ENCODE measurements at regions not wholly inside any gene's neighbourhood (a gene's known extent, or its start where the extent isn't known, plus 50 kb on each side); places are given as distances from the start of the nearest gene placed in this dataset.

- no peak overlapping the region for H3K4me3 ChIP-seq (ENCODE audit: low read length in 2 of 2)
- no peaks in the 10 kb centered on the region for H3K9me3 ChIP-seq (ENCODE audit: control insufficient read depth in 1 of 2, low read length in 2 of 2)
- no peaks in the 10 kb centered on the region for H3K27me3 ChIP-seq (ENCODE audit: insufficient read depth, low read length)
- no peak for DNase-seq
- H3K27ac Mint-ChIP-seq, result no peak overlapping the region
- H3K36me3 Mint-ChIP-seq, result no peaks in the 10 kb centered on the region
- H3K27ac ChIP-seq (ENCODE audit: low read depth, low read length), result no peak overlapping the region
- intact Hi-C loops (cut with micrococcal nuclease), result no loop called here
- no peaks in the 10 kb centered on the region for H3K4me1 Mint-ChIP-seq
- POLR2A ChIA-PET (ENCODE audit: partially characterized antibody), result no interaction called here
- H3K27me3 Mint-ChIP-seq, result peaks cover 2 to 4% of the 10 kb centered on the region in 2 donors
- CTCF ChIA-PET (ENCODE audit: partially characterized antibody), result interaction anchor here (0.7 kb wide), 1 partner anchor 31 kb away, joined by 3 read pairs; no protein-coding TSS in a partner anchor
- no peak overlapping the region for H3K4me3 Mint-ChIP-seq
- no peaks in the 10 kb centered on the region for H3K4me1 ChIP-seq (ENCODE audit: insufficient read depth, low read length)
- no peaks in the 10 kb centered on the region for H3K36me3 ChIP-seq (ENCODE audit: insufficient read depth, low read length)
- peaks cover 0 to 4% (median 2%) of the 10 kb centered on the region in 8 donors for H3K9me3 Mint-ChIP-seq
Measured at GRCh38 chr20:19012676-19013075, 199.1 kb downstream of the SCP2D1 start.

DNA sequence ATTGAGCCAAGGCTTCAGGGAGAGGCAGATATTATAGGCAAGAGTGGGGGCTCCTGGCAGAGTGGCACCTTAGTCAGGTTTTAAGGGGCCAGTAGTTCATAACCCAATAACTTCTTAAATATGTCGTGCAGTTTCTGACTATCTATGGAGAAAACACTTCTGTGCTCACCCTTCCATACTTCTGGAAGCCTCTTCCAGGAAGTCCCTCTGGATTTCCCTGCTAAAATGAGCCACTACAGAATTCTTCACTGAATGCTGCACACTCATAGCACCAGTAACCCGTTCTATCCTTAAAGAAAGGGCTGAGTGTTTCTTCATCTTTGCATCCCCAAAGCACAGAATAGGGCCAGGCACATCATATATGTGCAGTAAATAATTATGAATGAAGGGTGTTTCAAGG lies 198.5 kb upstream of the SLC24A3 start:
- no peak overlapping the region for H3K4me3 ChIP-seq (ENCODE audit: low read length in 2 of 2)
- no peaks in the 10 kb centered on the region for H3K4me1 ChIP-seq (ENCODE audit: insufficient read depth, low read length)
- H3K36me3 ChIP-seq (ENCODE audit: insufficient read depth, low read length), result no peaks in the 10 kb centered on the region
- POLR2A ChIA-PET (ENCODE audit: partially characterized antibody), result no interaction called here
- CTCF ChIA-PET (ENCODE audit: partially characterized antibody), result no interaction called here
- DNase-seq, result no peak
- H3K27me3 Mint-ChIP-seq, result peaks cover 0 to 1% of the 10 kb centered on the region in 2 donors
- H3K4me3 Mint-ChIP-seq, result no peak overlapping the region
- no peaks in the 10 kb centered on the region for H3K9me3 ChIP-seq (ENCODE audit: control insufficient read depth in 1 of 2, low read length in 2 of 2)
- no peaks in the 10 kb centered on the region for H3K27me3 ChIP-seq (ENCODE audit: insufficient read depth, low read length)
- no peaks in the 10 kb centered on the region for H3K4me1 Mint-ChIP-seq
- no peaks in the 10 kb centered on the region for H3K36me3 Mint-ChIP-seq
- intact Hi-C loops (cut with micrococcal nuclease), result no loop called here
- no peak overlapping the region for H3K27ac Mint-ChIP-seq
- H3K27ac ChIP-seq (ENCODE audit: low read depth, low read length), result no peak overlapping the region
- H3K9me3 Mint-ChIP-seq, result peaks cover 0 to 6% (median 2%) of the 10 kb centered on the region in 8 donors

DNA sequence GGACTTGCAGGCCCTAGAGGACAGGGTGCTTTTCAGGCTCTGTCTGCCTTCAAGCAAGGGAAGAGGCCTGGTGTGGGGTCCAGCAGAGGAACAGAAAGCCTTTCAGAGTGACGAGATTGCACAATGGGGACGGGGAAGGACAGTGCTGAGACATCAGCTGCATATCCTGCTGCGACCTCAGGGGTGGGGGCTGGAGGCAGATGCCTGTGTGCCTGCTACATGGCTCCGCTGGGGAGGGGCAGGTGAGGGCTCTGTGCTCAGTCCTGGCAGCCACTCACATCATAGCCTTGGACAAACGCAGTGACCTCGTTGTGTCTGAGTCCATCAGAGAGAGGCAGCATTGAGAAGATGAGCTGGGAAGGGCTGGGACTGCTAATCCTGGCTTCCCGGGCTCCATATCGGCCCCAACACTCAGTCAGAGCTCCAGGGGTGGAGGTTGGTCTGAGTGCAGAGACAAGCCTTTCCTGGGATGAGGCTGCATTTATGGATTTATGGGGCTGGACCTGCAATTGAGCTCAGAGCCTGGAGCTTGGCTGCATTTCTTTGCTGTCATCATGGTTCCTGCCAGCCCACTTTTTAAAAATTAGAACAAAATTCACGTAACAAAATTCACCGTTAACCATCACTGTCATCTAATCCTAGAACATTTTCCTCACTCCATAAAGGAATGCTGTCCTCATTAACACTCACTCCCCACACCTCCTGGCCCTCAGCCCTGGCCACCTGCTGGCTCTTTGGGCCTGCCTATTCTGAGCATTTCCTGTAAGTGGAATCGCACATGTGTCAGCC lies 196.9 kb upstream of the SLC24A3 start:
- Mint-ChIP-seq H3K27me3 (peaks cover 0 to 1% of the 10 kb centered on the region in 2 donors), H3K36me3 (no peaks in the 10 kb centered on the region), H3K9me3 (peaks cover 0 to 6% (median 2%) of the 10 kb centered on the region in 8 donors), H3K4me1 (no peaks in the 10 kb centered on the region), H3K4me3 (no peak overlapping the region), H3K27ac (no peak overlapping the region)
- no peak for DNase-seq
- no peak overlapping the region for H3K4me3 ChIP-seq (ENCODE audit: low read length in 2 of 2)
- H3K27ac ChIP-seq (ENCODE audit: low read depth, low read length), result no peak overlapping the region
- H3K9me3 ChIP-seq (ENCODE audit: control insufficient read depth in 1 of 2, low read length in 2 of 2), result no peaks in the 10 kb centered on the region
- H3K36me3 ChIP-seq (ENCODE audit: insufficient read depth, low read length), result no peaks in the 10 kb centered on the region
- H3K27me3 ChIP-seq (ENCODE audit: insufficient read depth, low read length), result no peaks in the 10 kb centered on the region
- ChIA-PET CTCF (ENCODE audit: partially characterized antibody) (no interaction called here), POLR2A (ENCODE audit: partially characterized antibody) (no interaction called here)
- H3K4me1 ChIP-seq (ENCODE audit: insufficient read depth, low read length), result no peaks in the 10 kb centered on the region
- intact Hi-C loops (cut with micrococcal nuclease), result no loop called here

- Histone ChIP-seq H3K36me3 (ENCODE audit: insufficient read depth, low read length) (no peaks in the 10 kb centered on the region), H3K27ac (ENCODE audit: low read depth, low read length) (no peak overlapping the region), H3K27me3 (ENCODE audit: insufficient read depth, low read length) (no peaks in the 10 kb centered on the region), H3K9me3 (ENCODE audit: control insufficient read depth in 1 of 2, low read length in 2 of 2) (no peaks in the 10 kb centered on the region), H3K4me3 (ENCODE audit: low read length in 2 of 2) (no peak overlapping the region), H3K4me1 (ENCODE audit: insufficient read depth, low read length) (no peaks in the 10 kb centered on the region)
- H3K36me3 Mint-ChIP-seq, result no peaks in the 10 kb centered on the region
- H3K9me3 Mint-ChIP-seq, result peaks cover 0 to 6% (median 2%) of the 10 kb centered on the region in 8 donors
- peaks cover 0 to 1% of the 10 kb centered on the region in 2 donors for H3K27me3 Mint-ChIP-seq
- H3K4me3 Mint-ChIP-seq, result no peak overlapping the region
- ChIA-PET CTCF (ENCODE audit: partially characterized antibody) (no interaction called here), POLR2A (ENCODE audit: partially characterized antibody) (no interaction called here)
- H3K27ac Mint-ChIP-seq, result no peak overlapping the region
- no peak for DNase-seq
- H3K4me1 Mint-ChIP-seq, result no peaks in the 10 kb centered on the region
- intact Hi-C loops (cut with micrococcal nuclease), result no loop called here
Measured at GRCh38 chr20:19016140-19016497, 196.3 kb upstream of the SLC24A3 start.

GRCh38 chr20:19017104-19017690 lies 195.2 kb upstream of the SLC24A3 start:
- Mint-ChIP-seq H3K9me3 (peaks cover 0 to 6% (median 2%) of the 10 kb centered on the region in 8 donors), H3K27ac (no peak overlapping the region)

DNA sequence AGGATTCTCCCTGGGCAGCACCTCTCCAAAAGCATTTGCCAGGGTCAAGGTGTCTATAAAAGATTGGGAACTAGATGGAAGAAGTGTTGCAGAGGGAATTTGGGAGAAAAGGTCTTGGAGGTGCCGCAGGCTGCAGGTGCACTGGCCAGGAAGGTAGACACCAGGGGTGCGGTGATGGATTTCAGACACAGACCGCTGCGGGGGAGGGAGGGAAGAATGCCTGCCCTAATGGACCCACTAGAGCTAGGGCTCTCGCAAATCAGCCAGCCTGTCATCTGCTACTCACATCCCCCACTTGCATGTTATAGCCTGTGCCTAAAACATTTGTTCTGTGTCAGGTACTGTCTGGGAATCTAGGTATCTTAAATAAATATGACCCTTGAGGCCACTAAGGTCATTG lies 193.6 kb upstream of the SLC24A3 start:
- ChIA-PET POLR2A (ENCODE audit: partially characterized antibody) (no interaction called here), CTCF (ENCODE audit: partially characterized antibody) (no interaction called here)
- intact Hi-C loops (cut with micrococcal nuclease), result no loop called here
- Histone ChIP-seq H3K4me1 (ENCODE audit: insufficient read depth, low read length) (no peaks in the 10 kb centered on the region), H3K4me3 (ENCODE audit: low read length in 2 of 2) (no peak overlapping the region), H3K27ac (ENCODE audit: low read depth, low read length) (no peak overlapping the region), H3K36me3 (ENCODE audit: insufficient read depth, low read length) (no peaks in the 10 kb centered on the region), H3K27me3 (ENCODE audit: insufficient read depth, low read length) (no peaks in the 10 kb centered on the region), H3K9me3 (ENCODE audit: control insufficient read depth in 1 of 2, low read length in 2 of 2) (no peaks in the 10 kb centered on the region)
- Mint-ChIP-seq H3K36me3 (no peaks in the 10 kb centered on the region), H3K9me3 (peaks cover 0 to 6% (median 0%) of the 10 kb centered on the region in 8 donors), H3K4me1 (no peaks in the 10 kb centered on the region), H3K27me3 (peaks cover 1% of the 10 kb centered on the region in 2 donors), H3K4me3 (no peak overlapping the region), H3K27ac (no peak overlapping the region)
- no peak for DNase-seq

More at GRCh38 chr20:19017104-19017690, 195.2 kb upstream of the SLC24A3 start:
- intact Hi-C loops (cut with micrococcal nuclease), result no loop called here
- no peaks in the 10 kb centered on the region for H3K36me3 Mint-ChIP-seq
- H3K4me1 Mint-ChIP-seq, result no peaks in the 10 kb centered on the region
- CTCF ChIA-PET (ENCODE audit: partially characterized antibody), result no interaction called here
- no peak overlapping the region for H3K4me3 ChIP-seq (ENCODE audit: low read length in 2 of 2)
- H3K27me3 Mint-ChIP-seq, result peaks cover 1% of the 10 kb centered on the region in 2 donors
- H3K9me3 ChIP-seq (ENCODE audit: control insufficient read depth in 1 of 2, low read length in 2 of 2), result no peaks in the 10 kb centered on the region
- H3K27me3 ChIP-seq (ENCODE audit: insufficient read depth, low read length), result no peaks in the 10 kb centered on the region
- DNase-seq, result no peak
- H3K4me3 Mint-ChIP-seq, result no peak overlapping the region
- H3K27ac ChIP-seq (ENCODE audit: low read depth, low read length), result no peak overlapping the region
- H3K4me1 ChIP-seq (ENCODE audit: insufficient read depth, low read length), result no peaks in the 10 kb centered on the region
- no peaks in the 10 kb centered on the region for H3K36me3 ChIP-seq (ENCODE audit: insufficient read depth, low read length)
- POLR2A ChIA-PET (ENCODE audit: partially characterized antibody), result no interaction called here

- DNase-seq, result no peak
- no peak overlapping the region for H3K4me3 Mint-ChIP-seq
- ChIA-PET CTCF (ENCODE audit: partially characterized antibody) (no interaction called here), POLR2A (ENCODE audit: partially characterized antibody) (no interaction called here)
- peaks cover 1% of the 10 kb centered on the region in 2 donors for H3K27me3 Mint-ChIP-seq
- H3K4me1 ChIP-seq (ENCODE audit: insufficient read depth, low read length), result no peaks in the 10 kb centered on the region
- H3K27me3 ChIP-seq (ENCODE audit: insufficient read depth, low read length), result no peaks in the 10 kb centered on the region
- no peak overlapping the region for H3K4me3 ChIP-seq (ENCODE audit: low read length in 2 of 2)
- H3K4me1 Mint-ChIP-seq, result no peaks in the 10 kb centered on the region
- no peaks in the 10 kb centered on the region for H3K9me3 ChIP-seq (ENCODE audit: control insufficient read depth in 1 of 2, low read length in 2 of 2)
- H3K36me3 ChIP-seq (ENCODE audit: insufficient read depth, low read length), result no peaks in the 10 kb centered on the region
- no peaks in the 10 kb centered on the region for H3K36me3 Mint-ChIP-seq
- intact Hi-C loops (cut with micrococcal nuclease), result no loop called here
- peaks cover 0 to 6% (median 0%) of the 10 kb centered on the region in 8 donors for H3K9me3 Mint-ChIP-seq
- H3K27ac Mint-ChIP-seq, result no peak overlapping the region
- no peak overlapping the region for H3K27ac ChIP-seq (ENCODE audit: low read depth, low read length)
Measured at GRCh38 chr20:19019734-19020364, 192.6 kb upstream of the SLC24A3 start.
